ENCODE measurements at regions not wholly inside any gene's neighbourhood (a gene's known extent, or its start where the extent isn't known, plus 50 kb on each side); places are given as distances from the start of the nearest gene placed in this dataset.

DNA sequence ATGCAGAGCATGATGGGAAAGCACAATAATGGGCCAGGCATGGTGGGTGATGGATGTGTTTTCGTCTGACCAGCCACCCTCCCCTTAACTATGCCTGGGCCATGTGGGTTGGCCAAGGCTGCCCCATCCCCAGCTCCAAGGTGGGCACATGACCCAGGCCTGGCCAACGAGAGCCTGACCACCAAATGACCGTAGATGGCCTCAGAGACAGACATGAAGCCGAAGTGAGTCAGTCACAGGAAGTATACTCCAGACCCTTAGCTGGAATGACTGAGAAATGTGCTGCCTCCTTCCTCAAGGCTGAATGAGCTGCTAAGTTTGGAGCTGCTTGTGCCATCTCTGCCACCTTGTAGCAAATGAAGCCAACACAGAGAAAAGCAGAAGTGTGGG lies 233.6 kb downstream of the BCL11B start:
- Histone ChIP-seq H3K4me3 (ENCODE audit: low read depth, low read length) (no peak overlapping the region), H3K36me3 (ENCODE audit: control insufficient read depth in 2 of 2, insufficient read depth in 1 of 2, low read length in 2 of 2) (no peaks in the 10 kb centered on the region), H3K27ac (ENCODE audit: extremely low read depth, low read depth, low read length) (no peak overlapping the region), H3K9me3 (ENCODE audit: control insufficient read depth, insufficient read depth, low read depth, low read length) (no peaks in the 10 kb centered on the region), H3K4me1 (ENCODE audit: control insufficient read depth, insufficient read depth, low read length) (no peaks in the 10 kb centered on the region)
- ChIA-PET POLR2A (no interaction called here), CTCF (interaction anchor here (1.1 kb wide), 1 partner anchor 208 kb away, joined by 3 read pairs; no protein-coding TSS in a partner anchor)
- TF ChIP-seq ZNF24 (tag by site-specific recombination; IDR thresholded peaks at IDR 0.05) (no peak), ZNF670 (tag by site-specific recombination; IDR thresholded peaks at IDR 0.05; ENCODE audit: low read depth) (no peak), ZNF596 (tag by site-specific recombination; IDR thresholded peaks at IDR 0.05) (no peak), ZNF544 (tag by site-specific recombination; IDR thresholded peaks at IDR 0.05) (no peak), OSR2 (tag by site-specific recombination; IDR thresholded peaks at IDR 0.05) (no peak), ZNF416 (tag by site-specific recombination; IDR thresholded peaks at IDR 0.05) (no peak)

DNA sequence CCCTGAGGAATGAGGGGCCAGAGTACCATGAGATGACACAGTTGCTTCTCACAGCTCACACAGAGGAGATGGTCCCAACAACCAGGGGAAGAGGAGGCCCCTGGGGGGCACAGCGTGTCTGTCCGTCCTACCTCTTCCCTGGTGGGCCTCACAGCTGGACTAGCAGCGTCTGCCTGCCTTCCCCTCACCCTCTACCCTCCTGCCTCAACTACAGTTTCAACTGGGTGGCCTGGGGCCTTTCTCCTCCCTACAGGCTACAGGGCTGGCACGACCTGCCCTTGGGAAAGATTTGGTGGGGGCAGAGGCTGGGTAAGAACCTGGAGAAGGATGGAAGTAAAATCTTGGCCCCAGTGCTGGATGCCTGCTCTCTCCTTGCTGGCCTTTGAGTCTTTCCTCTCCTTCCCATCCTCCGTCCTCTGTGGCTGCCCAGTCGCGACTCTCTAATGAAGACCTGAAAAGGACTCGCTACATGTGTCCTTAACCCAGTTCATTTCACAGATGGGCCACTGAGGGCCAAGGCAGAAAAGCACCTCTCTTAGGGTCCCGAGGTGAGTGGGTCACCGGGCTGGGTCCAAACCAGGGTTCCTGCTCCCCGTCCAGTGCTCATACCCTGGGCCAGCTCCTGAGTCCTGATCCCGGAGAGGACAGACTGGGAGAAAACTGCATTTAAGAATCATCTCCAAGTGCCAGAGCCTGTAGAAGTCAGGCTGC lies 232.5 kb downstream of the BCL11B start:
- H3K27ac ChIP-seq (ENCODE audit: extremely low read depth, low read depth, low read length) = no peak overlapping the region
- TF ChIP-seq SCRT1 (tag by site-specific recombination; IDR thresholded peaks at IDR 0.05; ENCODE audit: borderline replicate concordance) (no peak), ZNF776 (tag by site-specific recombination; IDR thresholded peaks at IDR 0.05; ENCODE audit: borderline replicate concordance) (no peak), ZNF843 (tag by site-specific recombination; IDR thresholded peaks at IDR 0.05) (no peak), ZNF2 (tag by site-specific recombination; IDR thresholded peaks at IDR 0.05) (no peak), SCRT2 (tag by site-specific recombination; IDR thresholded peaks at IDR 0.05) (no peak), YY2 (tag by site-specific recombination; IDR thresholded peaks at IDR 0.05) (no peak), MEIS1 (CRISPR knock-in tag; IDR thresholded peaks at IDR 0.05; ENCODE audit: borderline replicate concordance) (no peak), ZNF48 (tag by site-specific recombination; IDR thresholded peaks at IDR 0.05) (no peak), ZNF585B (tag by site-specific recombination; IDR thresholded peaks at IDR 0.05) (no peak), ZNF626 (tag by site-specific recombination; IDR thresholded peaks at IDR 0.05) (no peak), YY1 (tag by site-specific recombination; IDR thresholded peaks at IDR 0.05) (no peak)
- TF ChIP-seq, protein P1, sequence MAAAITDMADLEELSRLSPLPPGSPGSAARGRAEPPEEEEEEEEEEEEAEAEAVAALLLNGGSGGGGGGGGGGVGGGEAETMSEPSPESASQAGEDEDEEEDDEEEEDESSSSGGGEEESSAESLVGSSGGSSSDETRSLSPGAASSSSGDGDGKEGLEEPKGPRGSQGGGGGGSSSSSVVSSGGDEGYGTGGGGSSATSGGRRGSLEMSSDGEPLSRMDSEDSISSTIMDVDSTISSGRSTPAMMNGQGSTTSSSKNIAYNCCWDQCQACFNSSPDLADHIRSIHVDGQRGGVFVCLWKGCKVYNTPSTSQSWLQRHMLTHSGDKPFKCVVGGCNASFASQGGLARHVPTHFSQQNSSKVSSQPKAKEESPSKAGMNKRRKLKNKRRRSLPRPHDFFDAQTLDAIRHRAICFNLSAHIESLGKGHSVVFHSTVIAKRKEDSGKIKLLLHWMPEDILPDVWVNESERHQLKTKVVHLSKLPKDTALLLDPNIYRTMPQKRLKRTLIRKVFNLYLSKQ (tag by site-specific recombination; IDR thresholded peaks at IDR 0.05; ENCODE audit: borderline replicate concordance) = no peak
- TF ChIP-seq, protein P2, sequence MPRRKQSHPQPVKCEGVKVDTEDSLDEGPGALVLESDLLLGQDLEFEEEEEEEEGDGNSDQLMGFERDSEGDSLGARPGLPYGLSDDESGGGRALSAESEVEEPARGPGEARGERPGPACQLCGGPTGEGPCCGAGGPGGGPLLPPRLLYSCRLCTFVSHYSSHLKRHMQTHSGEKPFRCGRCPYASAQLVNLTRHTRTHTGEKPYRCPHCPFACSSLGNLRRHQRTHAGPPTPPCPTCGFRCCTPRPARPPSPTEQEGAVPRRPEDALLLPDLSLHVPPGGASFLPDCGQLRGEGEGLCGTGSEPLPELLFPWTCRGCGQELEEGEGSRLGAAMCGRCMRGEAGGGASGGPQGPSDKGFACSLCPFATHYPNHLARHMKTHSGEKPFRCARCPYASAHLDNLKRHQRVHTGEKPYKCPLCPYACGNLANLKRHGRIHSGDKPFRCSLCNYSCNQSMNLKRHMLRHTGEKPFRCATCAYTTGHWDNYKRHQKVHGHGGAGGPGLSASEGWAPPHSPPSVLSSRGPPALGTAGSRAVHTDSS (tag by site-specific recombination; IDR thresholded peaks at IDR 0.05) = no peak
- TF ChIP-seq, protein P3, sequence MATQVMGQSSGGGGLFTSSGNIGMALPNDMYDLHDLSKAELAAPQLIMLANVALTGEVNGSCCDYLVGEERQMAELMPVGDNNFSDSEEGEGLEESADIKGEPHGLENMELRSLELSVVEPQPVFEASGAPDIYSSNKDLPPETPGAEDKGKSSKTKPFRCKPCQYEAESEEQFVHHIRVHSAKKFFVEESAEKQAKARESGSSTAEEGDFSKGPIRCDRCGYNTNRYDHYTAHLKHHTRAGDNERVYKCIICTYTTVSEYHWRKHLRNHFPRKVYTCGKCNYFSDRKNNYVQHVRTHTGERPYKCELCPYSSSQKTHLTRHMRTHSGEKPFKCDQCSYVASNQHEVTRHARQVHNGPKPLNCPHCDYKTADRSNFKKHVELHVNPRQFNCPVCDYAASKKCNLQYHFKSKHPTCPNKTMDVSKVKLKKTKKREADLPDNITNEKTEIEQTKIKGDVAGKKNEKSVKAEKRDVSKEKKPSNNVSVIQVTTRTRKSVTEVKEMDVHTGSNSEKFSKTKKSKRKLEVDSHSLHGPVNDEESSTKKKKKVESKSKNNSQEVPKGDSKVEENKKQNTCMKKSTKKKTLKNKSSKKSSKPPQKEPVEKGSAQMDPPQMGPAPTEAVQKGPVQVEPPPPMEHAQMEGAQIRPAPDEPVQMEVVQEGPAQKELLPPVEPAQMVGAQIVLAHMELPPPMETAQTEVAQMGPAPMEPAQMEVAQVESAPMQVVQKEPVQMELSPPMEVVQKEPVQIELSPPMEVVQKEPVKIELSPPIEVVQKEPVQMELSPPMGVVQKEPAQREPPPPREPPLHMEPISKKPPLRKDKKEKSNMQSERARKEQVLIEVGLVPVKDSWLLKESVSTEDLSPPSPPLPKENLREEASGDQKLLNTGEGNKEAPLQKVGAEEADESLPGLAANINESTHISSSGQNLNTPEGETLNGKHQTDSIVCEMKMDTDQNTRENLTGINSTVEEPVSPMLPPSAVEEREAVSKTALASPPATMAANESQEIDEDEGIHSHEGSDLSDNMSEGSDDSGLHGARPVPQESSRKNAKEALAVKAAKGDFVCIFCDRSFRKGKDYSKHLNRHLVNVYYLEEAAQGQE (tag by site-specific recombination; IDR thresholded peaks at IDR 0.05) = no peak
- TF ChIP-seq, protein P4, sequence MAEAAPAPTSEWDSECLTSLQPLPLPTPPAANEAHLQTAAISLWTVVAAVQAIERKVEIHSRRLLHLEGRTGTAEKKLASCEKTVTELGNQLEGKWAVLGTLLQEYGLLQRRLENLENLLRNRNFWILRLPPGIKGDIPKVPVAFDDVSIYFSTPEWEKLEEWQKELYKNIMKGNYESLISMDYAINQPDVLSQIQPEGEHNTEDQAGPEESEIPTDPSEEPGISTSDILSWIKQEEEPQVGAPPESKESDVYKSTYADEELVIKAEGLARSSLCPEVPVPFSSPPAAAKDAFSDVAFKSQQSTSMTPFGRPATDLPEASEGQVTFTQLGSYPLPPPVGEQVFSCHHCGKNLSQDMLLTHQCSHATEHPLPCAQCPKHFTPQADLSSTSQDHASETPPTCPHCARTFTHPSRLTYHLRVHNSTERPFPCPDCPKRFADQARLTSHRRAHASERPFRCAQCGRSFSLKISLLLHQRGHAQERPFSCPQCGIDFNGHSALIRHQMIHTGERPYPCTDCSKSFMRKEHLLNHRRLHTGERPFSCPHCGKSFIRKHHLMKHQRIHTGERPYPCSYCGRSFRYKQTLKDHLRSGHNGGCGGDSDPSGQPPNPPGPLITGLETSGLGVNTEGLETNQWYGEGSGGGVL (tag by site-specific recombination; IDR thresholded peaks at IDR 0.05) = no peak
- TF ChIP-seq, protein P5, sequence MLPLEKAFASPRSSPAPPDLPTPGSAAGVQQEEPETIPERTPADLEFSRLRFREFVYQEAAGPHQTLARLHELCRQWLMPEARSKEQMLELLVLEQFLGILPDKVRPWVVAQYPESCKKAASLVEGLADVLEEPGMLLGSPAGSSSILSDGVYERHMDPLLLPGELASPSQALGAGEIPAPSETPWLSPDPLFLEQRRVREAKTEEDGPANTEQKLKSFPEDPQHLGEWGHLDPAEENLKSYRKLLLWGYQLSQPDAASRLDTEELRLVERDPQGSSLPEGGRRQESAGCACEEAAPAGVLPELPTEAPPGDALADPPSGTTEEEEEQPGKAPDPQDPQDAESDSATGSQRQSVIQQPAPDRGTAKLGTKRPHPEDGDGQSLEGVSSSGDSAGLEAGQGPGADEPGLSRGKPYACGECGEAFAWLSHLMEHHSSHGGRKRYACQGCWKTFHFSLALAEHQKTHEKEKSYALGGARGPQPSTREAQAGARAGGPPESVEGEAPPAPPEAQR (tag by site-specific recombination; IDR thresholded peaks at IDR 0.05) = no peak
- no peaks in the 10 kb centered on the region for H3K9me3 ChIP-seq (ENCODE audit: control insufficient read depth, insufficient read depth, low read depth, low read length)
- no peaks in the 10 kb centered on the region for H3K36me3 ChIP-seq (ENCODE audit: control insufficient read depth in 2 of 2, insufficient read depth in 1 of 2, low read length in 2 of 2)
- H3K4me1 ChIP-seq (ENCODE audit: control insufficient read depth, insufficient read depth, low read length) = no peaks in the 10 kb centered on the region
- POLR2A ChIA-PET = no interaction called here
- no peak overlapping the region for H3K4me3 ChIP-seq (ENCODE audit: low read depth, low read length)
- CTCF ChIA-PET = no interaction called here
